ENCODE measurements at regions not wholly inside any gene's neighbourhood (a gene's known extent, or its start where the extent isn't known, plus 50 kb on each side); places are given as distances from the start of the nearest gene placed in this dataset.

GRCh38 chr9:4353236-4353635, 53.4 kb upstream of the GLIS3 start:
- Mint-ChIP-seq H3K27me3 (peaks cover 1 to 3% of the 10 kb centered on the region in 2 donors), H3K27ac (no peak overlapping the region), H3K4me1 (no peaks in the 10 kb centered on the region), H3K4me3 (no peak overlapping the region), H3K36me3 (no peaks in the 10 kb centered on the region), H3K9me3 (no peaks in the 10 kb centered on the region)
- Histone ChIP-seq H3K27ac (ENCODE audit: low read depth, low read length) (no peak overlapping the region), H3K4me3 (ENCODE audit: low read length in 2 of 2) (no peak overlapping the region), H3K4me1 (ENCODE audit: insufficient read depth, low read length) (no peaks in the 10 kb centered on the region), H3K9me3 (ENCODE audit: control insufficient read depth in 1 of 2, low read length in 2 of 2) (no peaks in the 10 kb centered on the region), H3K27me3 (ENCODE audit: insufficient read depth, low read length) (no peaks in the 10 kb centered on the region), H3K36me3 (ENCODE audit: insufficient read depth, low read length) (no peaks in the 10 kb centered on the region)
- intact Hi-C loops (cut with micrococcal nuclease): no loop called here
- no peak for DNase-seq
- ChIA-PET POLR2A (ENCODE audit: partially characterized antibody) (no interaction called here), CTCF (ENCODE audit: partially characterized antibody) (no interaction called here)

- POLR2A ChIA-PET (ENCODE audit: partially characterized antibody): no interaction called here
- Mint-ChIP-seq H3K36me3 (no peaks in the 10 kb centered on the region), H3K9me3 (no peaks in the 10 kb centered on the region), H3K4me1 (peaks cover 3 to 12% (median 4%) of the 10 kb centered on the region in 4 donors), H3K4me3 (no peak overlapping the region), H3K27ac (no peak overlapping the region), H3K27me3 (no peaks in the 10 kb centered on the region)
- no peak overlapping the region for H3K27ac ChIP-seq (ENCODE audit: low read depth, low read length)
- no peaks in the 10 kb centered on the region for H3K9me3 ChIP-seq (ENCODE audit: control insufficient read depth in 1 of 2, low read length in 2 of 2)
- no peaks in the 10 kb centered on the region for H3K36me3 ChIP-seq (ENCODE audit: insufficient read depth, low read length)
- H3K4me3 ChIP-seq (ENCODE audit: low read length in 2 of 2): no peak overlapping the region
- H3K27me3 ChIP-seq (ENCODE audit: insufficient read depth, low read length): no peaks in the 10 kb centered on the region
- intact Hi-C loops (cut with micrococcal nuclease): no loop called here
- CTCF ChIA-PET (ENCODE audit: partially characterized antibody): interaction anchor here (1.1 kb wide), 1 partner anchor 12 kb away, joined by 3 read pairs; no protein-coding TSS in a partner anchor
- H3K4me1 ChIP-seq (ENCODE audit: insufficient read depth, low read length): peaks cover 4% of the 10 kb centered on the region
- DNase-seq: no peak
Measured at GRCh38 chr9:4349816-4350418, 50.0 kb upstream of the GLIS3 start.

Data from CD4-positive, alpha-beta memory T cell (primary cell).